ENCODE measurements at regions not wholly inside any gene's neighbourhood (a gene's known extent, or its start where the extent isn't known, plus 50 kb on each side); places are given as distances from the start of the nearest gene placed in this dataset.

DNA sequence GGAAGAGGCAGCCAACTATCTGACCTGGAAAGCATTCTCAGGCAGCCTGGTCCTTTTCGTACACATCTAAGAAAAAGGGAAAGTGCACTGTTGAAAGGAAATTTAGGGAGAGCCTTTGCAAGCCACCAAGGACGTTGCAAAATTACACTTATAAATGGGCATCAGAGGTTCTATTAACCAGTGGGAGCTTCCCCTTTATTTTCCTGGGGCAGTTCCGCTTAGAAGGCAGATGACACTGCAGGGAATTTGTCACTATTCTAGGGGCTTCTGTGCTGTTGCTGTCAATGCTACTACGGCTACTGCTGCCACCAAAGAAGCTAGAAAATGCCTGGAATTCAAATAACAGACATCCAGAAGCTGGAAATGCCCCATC lies 79.6 kb upstream of the AUTS2 start:
- Histone ChIP-seq H3K4me1 (no peaks in the 10 kb centered on the region), H3K9me3 (no peaks in the 10 kb centered on the region), H3K4me3 (no peak overlapping the region), H3K36me3 (no peaks in the 10 kb centered on the region), H3K27me3 (no peaks in the 10 kb centered on the region), H3K27ac (no peak overlapping the region)
- 53 to 69% methylated on average over 3 to 4 of the region's 4 CpGs for WGBS, 2 donors
- no peak for DNase-seq
- TF ChIP-seq, protein P1, sequence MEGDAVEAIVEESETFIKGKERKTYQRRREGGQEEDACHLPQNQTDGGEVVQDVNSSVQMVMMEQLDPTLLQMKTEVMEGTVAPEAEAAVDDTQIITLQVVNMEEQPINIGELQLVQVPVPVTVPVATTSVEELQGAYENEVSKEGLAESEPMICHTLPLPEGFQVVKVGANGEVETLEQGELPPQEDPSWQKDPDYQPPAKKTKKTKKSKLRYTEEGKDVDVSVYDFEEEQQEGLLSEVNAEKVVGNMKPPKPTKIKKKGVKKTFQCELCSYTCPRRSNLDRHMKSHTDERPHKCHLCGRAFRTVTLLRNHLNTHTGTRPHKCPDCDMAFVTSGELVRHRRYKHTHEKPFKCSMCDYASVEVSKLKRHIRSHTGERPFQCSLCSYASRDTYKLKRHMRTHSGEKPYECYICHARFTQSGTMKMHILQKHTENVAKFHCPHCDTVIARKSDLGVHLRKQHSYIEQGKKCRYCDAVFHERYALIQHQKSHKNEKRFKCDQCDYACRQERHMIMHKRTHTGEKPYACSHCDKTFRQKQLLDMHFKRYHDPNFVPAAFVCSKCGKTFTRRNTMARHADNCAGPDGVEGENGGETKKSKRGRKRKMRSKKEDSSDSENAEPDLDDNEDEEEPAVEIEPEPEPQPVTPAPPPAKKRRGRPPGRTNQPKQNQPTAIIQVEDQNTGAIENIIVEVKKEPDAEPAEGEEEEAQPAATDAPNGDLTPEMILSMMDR (IDR thresholded peaks at IDR 0.05), result no peak
- no peak for TF ChIP-seq POLR2A (IDR thresholded peaks at IDR 0.05)
- intact Hi-C loops (cut with DNase I), result no loop called here

GRCh38 chr7:69526570-69526969 lies 71.7 kb upstream of the AUTS2 start:
- no peaks in the 10 kb centered on the region for H3K4me1 ChIP-seq
- no peak for TF ChIP-seq POLR2A (IDR thresholded peaks at IDR 0.05)
- H3K9me3 ChIP-seq, result no peaks in the 10 kb centered on the region
- DNase-seq, result no peak
- H3K27me3 ChIP-seq, result peaks cover 0 to 4% (median 0%) of the 10 kb centered on the region in 4 donors
- H3K27ac ChIP-seq, result no peak overlapping the region
- intact Hi-C loops (cut with DNase I), result no loop called here
- no peak overlapping the region for H3K4me3 ChIP-seq
- no peaks in the 10 kb centered on the region for H3K36me3 ChIP-seq
- 79% methylated on average over 4 to 5 of the region's 5 CpGs for WGBS, 2 donors

- no peaks in the 10 kb centered on the region for H3K4me1 ChIP-seq
- H3K9me3 ChIP-seq, result no peaks in the 10 kb centered on the region
- no peak overlapping the region for H3K27ac ChIP-seq
- H3K4me3 ChIP-seq, result no peak overlapping the region
- intact Hi-C loops (cut with DNase I), result no loop called here
- TF ChIP-seq, protein P1 (IDR thresholded peaks at IDR 0.05), result no peak
- TF ChIP-seq POLR2A (IDR thresholded peaks at IDR 0.05), result no peak
- no peak for DNase-seq
- peaks cover 0 to 4% (median 0%) of the 10 kb centered on the region in 4 donors for H3K27me3 ChIP-seq
- H3K36me3 ChIP-seq, result no peaks in the 10 kb centered on the region
Measured at GRCh38 chr7:69527706-69528105, 70.6 kb upstream of the AUTS2 start.

DNA sequence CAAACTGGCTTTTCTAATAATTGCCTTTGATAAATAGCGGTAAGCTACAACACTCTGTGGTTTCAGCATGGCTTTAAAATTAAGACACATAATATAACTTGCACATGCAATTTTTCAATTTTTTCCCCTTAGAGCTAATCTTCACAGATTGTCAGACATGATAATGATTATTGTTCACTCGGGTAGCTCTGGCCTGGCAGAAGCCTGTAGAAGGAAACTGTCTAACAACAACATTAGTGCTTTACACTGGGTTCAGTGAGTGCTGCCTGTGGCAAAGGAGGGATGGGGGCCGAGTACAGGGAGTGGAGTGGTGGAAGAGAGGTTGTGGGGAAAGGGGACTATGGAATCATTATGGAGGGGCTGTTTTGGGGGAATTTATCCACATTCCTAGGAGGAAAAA lies 67.2 kb upstream of the AUTS2 start:
- H3K4me3 ChIP-seq, result no peak overlapping the region
- no peaks in the 10 kb centered on the region for H3K36me3 ChIP-seq
- H3K27me3 ChIP-seq, result peaks cover 0 to 26% (median 0%) of the 10 kb centered on the region in 4 donors
- intact Hi-C loops (cut with DNase I), result no loop called here
- DNase-seq, result no peak
- no peaks in the 10 kb centered on the region for H3K9me3 ChIP-seq
- 76 to 79% methylated on average over 3 of the region's 3 CpGs for WGBS, 2 donors
- H3K27ac ChIP-seq, result no peak overlapping the region
- no peaks in the 10 kb centered on the region for H3K4me1 ChIP-seq
- no peak for TF ChIP-seq POLR2A (IDR thresholded peaks at IDR 0.05)
- TF ChIP-seq, protein P1 (IDR thresholded peaks at IDR 0.05), result no peak

DNA sequence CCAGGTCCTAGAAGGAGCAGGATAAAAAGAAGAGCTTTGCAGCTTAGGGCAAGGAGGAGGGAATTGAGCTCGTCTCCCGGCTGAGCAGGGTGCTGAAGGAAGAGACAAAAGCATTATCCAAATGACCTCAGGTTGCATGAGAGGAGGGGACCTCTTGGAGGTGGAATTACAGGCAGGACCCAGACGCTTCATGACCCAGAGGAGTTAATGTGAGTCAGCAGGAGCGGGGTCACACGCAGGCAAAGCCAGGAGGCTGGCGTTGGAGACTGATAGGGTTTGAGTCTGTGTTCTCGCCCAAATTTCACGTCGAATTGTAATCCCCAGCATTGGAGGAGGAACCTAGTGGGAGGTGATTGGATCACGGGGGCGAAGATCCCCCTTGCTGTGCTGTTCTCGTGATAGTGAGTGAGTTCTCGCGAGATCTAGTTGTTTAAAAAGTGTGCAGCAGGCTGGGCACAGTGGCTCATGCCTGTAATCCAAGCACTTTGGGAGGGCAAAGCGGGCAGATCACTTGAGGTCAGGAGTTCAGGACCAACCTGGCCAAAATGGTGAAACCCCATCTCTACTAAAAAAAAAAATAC lies 63.7 kb upstream of the AUTS2 start:
- Histone ChIP-seq H3K27me3 (peaks cover 0 to 57% (median 0%) of the 10 kb centered on the region in 4 donors), H3K36me3 (no peaks in the 10 kb centered on the region), H3K9me3 (no peaks in the 10 kb centered on the region), H3K27ac (no peak overlapping the region), H3K4me3 (no peak overlapping the region), H3K4me1 (peaks cover 0 to 3% (median 0%) of the 10 kb centered on the region in 3 donors)
- no peak for DNase-seq
- no peak for TF ChIP-seq POLR2A (IDR thresholded peaks at IDR 0.05)
- TF ChIP-seq, protein P1 (IDR thresholded peaks at IDR 0.05), result no peak
- intact Hi-C loops (cut with DNase I), result no loop called here
- WGBS, 2 donors, result 72 to 78% methylated on average over 15 of the region's 15 CpGs

DNA sequence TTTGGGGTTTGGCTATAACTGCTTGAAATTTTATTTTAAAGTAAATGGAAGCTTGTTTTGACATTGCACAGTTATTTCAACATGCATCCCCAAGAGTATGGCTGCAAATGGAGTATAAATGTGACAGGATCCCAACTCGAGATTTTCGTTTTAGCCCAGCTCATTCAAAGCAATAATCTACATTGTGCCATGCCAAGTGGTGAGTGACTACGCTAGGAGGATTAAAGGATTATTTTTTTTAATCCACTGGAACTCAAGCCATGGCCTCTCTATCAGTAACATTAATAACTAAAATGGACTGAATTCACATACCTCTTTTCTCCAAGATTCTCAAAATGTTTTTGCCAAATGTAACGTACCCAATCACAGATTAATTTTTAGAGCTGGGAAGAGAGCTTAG lies 60.6 kb upstream of the AUTS2 start:
- Histone ChIP-seq H3K4me1 (peaks cover 0 to 3% (median 0%) of the 10 kb centered on the region in 3 donors), H3K4me3 (no peak overlapping the region), H3K27me3 (peaks cover 0 to 62% (median 0%) of the 10 kb centered on the region in 4 donors), H3K36me3 (no peaks in the 10 kb centered on the region), H3K9me3 (peaks cover 0 to 7% (median 0%) of the 10 kb centered on the region in 3 donors), H3K27ac (no peak overlapping the region)
- no peak for DNase-seq
- intact Hi-C loops (cut with DNase I), result no loop called here
- 25 to 32% methylated on average over 4 of the region's 4 CpGs for WGBS, 2 donors
- TF ChIP-seq POLR2A (IDR thresholded peaks at IDR 0.05), result no peak
- TF ChIP-seq, protein P1 (IDR thresholded peaks at IDR 0.05), result no peak
